Liver (tissue), 7 donors: ENCODE measurements at regions not wholly inside any gene's neighbourhood (a gene's known extent, or its start where the extent isn't known, plus 50 kb on each side); places are given as distances from the start of the nearest gene placed in this dataset.

Source experiments
- DNase-seq: peaks from one replicate; pipeline ENCODE4 v3.0.0-alpha.2; 2017; ENCODE audit warnings: low spot score
- H3K27ac ChIP-seq, 2 donors: one replicate each; pipeline ENCODE4 v1.7.0; 2013; ENCODE audit warnings: inconsistent platforms in 2 of 2, low read length in 2 of 2, control low read depth in 1 of 2, low read depth in 1 of 2, mild to moderate bottlenecking in 1 of 2
- H3K27me3 ChIP-seq, 4 donors: one replicate each; pipeline versions ENCODE4 v1.6.1 to v1.7.0; 2013; ENCODE audit warnings: low read length in 3 of 4, inconsistent platforms in 1 of 4, mild to moderate bottlenecking in 1 of 4, moderate library complexity in 1 of 4; ENCODE audit not compliant: control insufficient read depth in 4 of 4, insufficient read depth in 4 of 4
- H3K36me3 ChIP-seq, 4 donors: one replicate each; pipeline versions ENCODE4 v1.6.1 to v1.7.0; 2013; ENCODE audit warnings: low read length in 3 of 4, mild to moderate bottlenecking in 3 of 4, low read depth in 1 of 4, moderate library complexity in 1 of 4; ENCODE audit not compliant: control insufficient read depth in 4 of 4, insufficient read depth in 3 of 4
- H3K4me1 ChIP-seq, 4 donors: one replicate each; pipeline versions ENCODE4 v1.6.1 to v1.7.0; 2013; ENCODE audit warnings: low read length in 3 of 4, mild to moderate bottlenecking in 3 of 4, moderate library complexity in 1 of 4; ENCODE audit not compliant: control insufficient read depth in 4 of 4, insufficient read depth in 4 of 4
- H3K4me3 ChIP-seq, 3 donors: one replicate each; pipeline versions ENCODE4 v1.6.1 to v1.7.0; 2013; ENCODE audit warnings: low read length in 3 of 3, control low read depth in 1 of 3, low read depth in 1 of 3, mild to moderate bottlenecking in 1 of 3
- H3K9ac ChIP-seq, 2 donors: one replicate each; pipeline ENCODE4 v1.7.0; 2013; ENCODE audit warnings: low read length in 2 of 2, mild to moderate bottlenecking in 2 of 2, moderate library complexity in 2 of 2, control low read depth in 1 of 2, low read depth in 1 of 2
- H3K9me3 ChIP-seq, 4 donors: one replicate each; pipeline versions ENCODE4 v1.6.1 to v1.7.0; 2013; ENCODE audit warnings: low read length in 3 of 4; ENCODE audit not compliant: control insufficient read depth in 4 of 4
- EGR1 ChIP-seq, 2 donors: IDR thresholded peaks; 2 replicates each; pipeline ENCODE4 v1.6.1; 2016 to 2018; ENCODE audit warnings: antibody characterized with exemption in 2 of 2, low read depth in 2 of 2
- FOXA2 ChIP-seq: IDR thresholded peaks from 2 replicates; pipeline ENCODE4 v1.6.1; 2016; ENCODE audit warnings: antibody characterized with exemption
- GABPA ChIP-seq, 2 donors: IDR thresholded peaks in 1 of 2; conservative IDR thresholded peaks in 1 of 2; 2 replicates each; pipeline ENCODE4 v1.6.1; 2016; ENCODE audit warnings: antibody characterized with exemption in 2 of 2, mild to moderate bottlenecking in 1 of 2, moderate library complexity in 1 of 2
- HNF4A ChIP-seq, 2 donors: conservative IDR thresholded peaks; 2 replicates each; pipeline ENCODE4 v1.6.1; 2016; ENCODE audit warnings: antibody characterized with exemption in 2 of 2, mild to moderate bottlenecking in 2 of 2
- MAX ChIP-seq: IDR thresholded peaks from 2 replicates; pipeline ENCODE4 v1.6.1; 2016; ENCODE audit warnings: antibody characterized with exemption
- NR2F2 ChIP-seq: IDR thresholded peaks from 2 replicates; pipeline ENCODE4 v1.6.1; 2016; ENCODE audit warnings: antibody characterized with exemption
- RAD21 ChIP-seq, 2 donors: IDR thresholded peaks; 2 replicates each; pipeline ENCODE4 v1.6.1; 2016; ENCODE audit warnings: antibody characterized with exemption in 2 of 2, mild to moderate bottlenecking in 2 of 2
- REST ChIP-seq: IDR thresholded peaks from 2 replicates; pipeline ENCODE4 v1.6.1; 2016; ENCODE audit warnings: antibody characterized with exemption, mild to moderate bottlenecking
- RXRA ChIP-seq, 2 donors: IDR thresholded peaks; 2 replicates each; pipeline ENCODE4 v1.6.1; 2017 to 2018; ENCODE audit warnings: antibody characterized with exemption in 2 of 2, mild to moderate bottlenecking in 1 of 2
- SP1 ChIP-seq: IDR thresholded peaks from 2 replicates; pipeline ENCODE4 v1.6.1; 2018; ENCODE audit warnings: antibody characterized with exemption, mild to moderate bottlenecking
- YY1 ChIP-seq: IDR thresholded peaks from 2 replicates; pipeline ENCODE4 v1.6.1; 2016; ENCODE audit warnings: antibody characterized with exemption, mild to moderate bottlenecking
- ZBTB33 ChIP-seq: IDR thresholded peaks from 2 replicates; pipeline ENCODE4 v1.6.1; 2016; ENCODE audit warnings: antibody characterized with exemption
- WGBS: extraction: QIAGEN DNeasy Blood & Tissue Kit; methylation state at CpG from one replicate; pipeline ENCODE4 v1.1.7; 2013; 5-methylcytosine and 5-hydroxymethylcytosine counted together
- TF ChIP-seq, protein P1 (sequence below): IDR thresholded peaks from 2 replicates; pipeline ENCODE4 v1.6.1; 2016; ENCODE audit warnings: antibody characterized with exemption
- donor health status: healthy.
- donor health status: healthy.
- donor health status: healthy.
- donor health status: healthy.

DNA sequence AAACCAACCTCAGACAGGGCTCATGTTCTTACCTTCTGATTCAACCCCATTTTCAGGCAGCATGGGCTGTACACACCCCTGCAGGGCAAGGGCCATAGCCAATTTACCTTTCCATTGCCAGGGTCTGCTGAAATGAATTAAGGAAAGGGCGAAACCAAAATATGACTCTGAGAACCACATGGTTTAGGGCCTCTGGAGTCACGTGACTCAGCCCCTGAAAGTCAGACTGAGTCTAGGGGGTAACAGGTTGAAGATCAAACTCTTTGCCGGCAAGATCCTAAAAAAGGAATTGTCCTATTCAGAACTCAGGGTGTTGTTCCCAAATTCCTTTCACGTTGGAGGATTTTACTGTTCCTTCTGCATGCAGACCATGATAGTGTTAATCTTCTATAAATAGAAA is 118.9 kb downstream of the RAB11FIP2 start:
- H3K4me3 ChIP-seq: no peak overlapping the region
- H3K9me3 ChIP-seq: peaks cover 0 to 2% (median 0%) of the 10 kb centered on the region in 4 donors
- no peak overlapping the region for H3K27ac ChIP-seq
- TF ChIP-seq RAD21 (IDR thresholded peaks at IDR 0.05) (no peak), RXRA (IDR thresholded peaks at IDR 0.05) (no peak), YY1 (no peak), REST (no peak), NR2F2 (no peak), ZBTB33 (no peak), MAX (no peak)
- TF ChIP-seq, protein P1, sequence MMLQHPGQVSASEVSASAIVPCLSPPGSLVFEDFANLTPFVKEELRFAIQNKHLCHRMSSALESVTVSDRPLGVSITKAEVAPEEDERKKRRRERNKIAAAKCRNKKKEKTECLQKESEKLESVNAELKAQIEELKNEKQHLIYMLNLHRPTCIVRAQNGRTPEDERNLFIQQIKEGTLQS: no peak
- no peaks in the 10 kb centered on the region for H3K36me3 ChIP-seq
- H3K27me3 ChIP-seq: peaks cover 0 to 4% (median under 1%) of the 10 kb centered on the region in 4 donors
- no peak for DNase-seq
- H3K4me1 ChIP-seq: no peaks in the 10 kb centered on the region
- no peak overlapping the region for H3K9ac ChIP-seq
- WGBS: 69% methylated on average over 4 of the region's 4 CpGs

- no peak overlapping the region for H3K27ac ChIP-seq
- H3K36me3 ChIP-seq: no peaks in the 10 kb centered on the region
- no peak overlapping the region for H3K9ac ChIP-seq
- no peak for DNase-seq
- peaks cover 0 to 4% (median 0%) of the 10 kb centered on the region in 4 donors for H3K27me3 ChIP-seq
- no peaks in the 10 kb centered on the region for H3K4me1 ChIP-seq
- H3K4me3 ChIP-seq: no peak overlapping the region
- TF ChIP-seq, protein P1: no peak
- TF ChIP-seq EGR1 (IDR thresholded peaks at IDR 0.05; ENCODE audit: low read depth in 2 of 2): no peak
- no peak for TF ChIP-seq SP1
- no peak for TF ChIP-seq NR2F2
- no peak for TF ChIP-seq GABPA (IDR thresholded peaks at IDR 0.05 in 1 of 2, conservative IDR thresholded peaks at IDR 0.05 in 1 of 2)
- TF ChIP-seq FOXA2: no peak
- TF ChIP-seq YY1: no peak
- no peak for TF ChIP-seq HNF4A (conservative IDR thresholded peaks at IDR 0.05)
- peaks cover 0 to 2% (median 0%) of the 10 kb centered on the region in 4 donors for H3K9me3 ChIP-seq
- WGBS: 67% methylated on average over 6 of the region's 6 CpGs
These were observed 118.5 kb downstream of the RAB11FIP2 start for GRCh38 chr10:117928281-117928680.
